Stimulated activated CD4-positive, alpha-beta T cell treated with anti-CD3 and anti-CD28 coated beads, Interleukin-1b, Interleukin-23, amount 100 ng/mL, for 48 hours (primary cell): ENCODE measurements at regions not wholly inside any gene's neighbourhood (a gene's known extent, or its start where the extent isn't known, plus 50 kb on each side); places are given as distances from the start of the nearest gene placed in this dataset.
"Not testable (repeated sequence)": the region's sequence is repeated elsewhere in the genome, so short reads cannot be mapped to it uniquely, and the experiment has no call there.

ENCODE experiments used
- DNase-seq: peaks from one replicate; pipeline ENCODE4 v3.0.0-alpha.2; 2020

DNA sequence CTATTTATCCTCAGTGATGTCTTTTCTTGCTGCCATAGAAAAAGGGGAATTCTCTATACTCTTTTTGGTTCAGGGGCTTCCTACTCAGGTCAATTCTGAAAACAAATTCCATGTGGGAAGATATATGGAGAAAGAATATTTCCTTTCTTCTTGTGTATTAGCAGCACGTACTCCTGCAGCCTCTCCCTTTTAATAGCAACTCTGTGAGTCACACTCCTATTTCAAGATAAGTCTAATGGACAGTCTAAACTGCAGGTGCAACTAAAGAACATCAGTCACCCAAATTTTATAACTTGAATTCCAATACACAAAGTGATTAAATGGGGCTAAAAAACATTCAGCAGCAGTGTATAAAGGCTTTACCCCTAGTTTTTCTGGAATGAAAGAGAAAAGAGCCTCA is 942.2 kb downstream of the CNTNAP5 start:
- no peak for DNase-seq

DNA sequence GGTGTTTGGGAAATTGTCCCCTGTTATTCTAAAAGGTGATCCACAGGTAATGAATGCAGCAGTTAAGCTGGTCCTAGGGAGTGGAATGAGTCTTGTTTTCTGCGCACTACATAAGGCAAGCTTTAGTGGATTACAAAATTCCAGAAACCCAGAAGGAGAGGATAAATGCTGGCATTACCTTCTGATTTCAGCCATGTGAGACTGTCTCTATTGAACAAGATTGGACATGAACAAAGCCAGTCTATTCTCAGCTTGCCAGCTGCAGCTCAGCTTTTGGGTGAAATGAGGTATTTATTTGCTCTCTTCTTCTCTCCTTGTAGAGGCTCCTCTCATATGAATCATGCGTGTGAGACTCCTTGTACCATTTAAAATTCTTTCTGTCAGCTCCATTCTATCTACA is 944.9 kb downstream of the CNTNAP5 start:
- no peak for DNase-seq

DNA sequence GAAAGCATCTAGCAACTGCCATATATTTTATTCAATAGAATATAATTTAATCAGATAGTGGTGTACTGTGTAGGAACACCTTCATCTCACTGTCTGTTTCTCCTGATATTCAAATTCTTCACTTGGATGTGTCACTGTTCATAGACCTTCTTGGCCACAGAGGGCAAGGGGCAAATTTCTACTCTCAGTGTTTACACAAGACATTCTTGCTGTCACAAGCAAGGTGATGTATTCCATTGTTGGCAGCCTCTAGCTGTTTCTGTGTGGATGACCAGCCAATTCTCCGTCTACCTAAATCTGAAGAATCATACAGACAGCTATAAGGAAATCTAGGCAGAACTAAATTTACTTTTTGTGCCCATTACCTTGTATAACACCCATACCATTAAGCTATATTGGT is 948.3 kb downstream of the CNTNAP5 start:
- DNase-seq, result no peak

DNA sequence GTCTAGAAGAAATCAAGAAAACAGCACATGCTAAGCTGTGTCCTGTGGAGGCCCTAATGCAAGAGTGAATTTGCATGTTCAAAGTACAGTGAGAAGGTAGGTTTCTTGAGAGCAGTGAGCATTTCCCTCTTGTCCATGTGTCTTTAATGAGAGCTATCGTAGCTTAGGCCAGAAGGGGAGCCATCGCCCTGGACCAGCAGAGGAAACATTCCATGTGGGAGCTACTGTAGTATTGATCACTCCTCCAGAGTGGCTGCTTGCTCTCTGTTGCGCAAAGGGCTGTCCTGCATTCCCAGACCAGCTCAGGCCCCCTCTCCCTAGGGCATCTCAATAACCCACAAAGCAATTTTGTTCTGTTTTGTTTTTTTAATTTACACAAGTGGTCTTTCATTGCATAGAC is 950.1 kb downstream of the CNTNAP5 start:
- DNase-seq, result no peak

DNA sequence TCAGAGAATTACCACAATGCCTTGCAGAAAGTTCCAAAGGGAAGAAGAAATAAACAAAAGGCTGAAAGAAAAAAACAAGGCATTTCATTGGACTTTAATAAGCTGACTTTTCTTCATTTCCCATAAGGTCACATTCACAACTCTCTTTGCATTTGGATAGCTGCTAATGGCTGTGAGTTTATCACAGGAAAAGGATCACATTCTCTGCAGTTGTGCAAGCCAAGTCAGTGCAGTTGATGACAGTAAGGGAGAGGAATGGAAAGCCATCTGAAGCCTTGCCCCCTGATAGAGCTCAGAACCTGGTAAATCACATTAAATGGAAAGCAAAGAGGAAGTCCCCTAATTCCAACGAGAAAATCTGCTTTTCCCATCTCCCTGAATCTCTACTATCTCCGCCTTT is 950.6 kb downstream of the CNTNAP5 start:
- no peak for DNase-seq

DNA sequence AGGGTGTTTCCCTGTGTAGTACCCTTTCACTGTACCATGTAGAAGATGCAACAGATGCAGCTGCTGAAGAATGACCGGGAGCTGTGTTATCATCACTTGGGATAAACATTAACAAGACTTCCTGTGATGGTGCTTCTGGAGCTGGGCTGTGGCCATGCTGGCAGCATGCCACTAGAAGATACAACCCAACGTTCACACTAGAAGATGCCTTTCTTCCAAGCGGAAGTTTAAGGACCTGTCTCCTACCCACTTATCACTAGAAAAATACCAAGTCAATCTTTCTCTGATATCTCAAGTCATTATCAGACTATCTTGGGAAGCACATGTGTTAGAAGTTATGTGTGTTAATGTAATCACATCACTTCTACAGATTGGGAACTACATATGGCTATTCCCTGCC is 953.5 kb downstream of the CNTNAP5 start:
- no peak for DNase-seq

DNA sequence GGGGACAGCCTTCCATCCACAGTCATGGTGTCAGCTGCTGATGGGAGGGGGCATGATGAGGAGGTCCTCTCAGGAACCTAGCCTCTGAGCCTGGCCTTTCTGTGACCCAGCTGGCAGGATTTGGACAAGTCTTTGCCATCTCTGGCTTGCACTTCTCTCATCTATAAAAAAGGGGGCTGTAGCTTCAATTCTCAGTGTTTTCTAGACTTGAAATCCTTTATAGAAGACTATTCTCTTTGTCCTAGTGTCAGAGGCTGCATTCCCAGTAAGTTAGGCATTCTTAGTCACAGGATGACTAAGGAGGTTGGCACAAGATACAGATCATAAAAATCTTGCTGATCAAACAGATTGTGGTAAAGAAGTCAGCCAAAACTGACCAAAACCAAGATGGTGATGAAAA is 958.5 kb downstream of the CNTNAP5 start:
- DNase-seq, result no peak

DNA sequence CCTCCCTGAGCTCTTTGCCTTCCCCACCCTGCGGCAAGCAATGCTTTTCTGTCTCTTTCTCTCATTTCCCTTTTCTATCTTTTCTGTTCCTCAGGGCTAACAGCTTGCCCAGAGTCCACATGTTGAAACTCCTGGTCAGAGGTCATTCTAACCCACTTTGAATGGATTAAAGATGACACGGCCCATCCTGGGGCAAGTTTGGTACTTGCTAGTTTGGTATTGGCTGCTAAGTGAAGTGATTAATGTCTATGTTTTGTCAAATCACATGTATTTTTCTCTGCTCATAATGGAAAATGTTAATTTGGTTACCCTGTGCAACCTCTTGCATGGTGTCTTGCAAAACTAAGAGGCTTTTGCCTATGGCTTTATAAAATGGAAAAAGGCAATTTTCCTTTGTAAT is 960.2 kb downstream of the CNTNAP5 start:
- DNase-seq, result no peak

DNA sequence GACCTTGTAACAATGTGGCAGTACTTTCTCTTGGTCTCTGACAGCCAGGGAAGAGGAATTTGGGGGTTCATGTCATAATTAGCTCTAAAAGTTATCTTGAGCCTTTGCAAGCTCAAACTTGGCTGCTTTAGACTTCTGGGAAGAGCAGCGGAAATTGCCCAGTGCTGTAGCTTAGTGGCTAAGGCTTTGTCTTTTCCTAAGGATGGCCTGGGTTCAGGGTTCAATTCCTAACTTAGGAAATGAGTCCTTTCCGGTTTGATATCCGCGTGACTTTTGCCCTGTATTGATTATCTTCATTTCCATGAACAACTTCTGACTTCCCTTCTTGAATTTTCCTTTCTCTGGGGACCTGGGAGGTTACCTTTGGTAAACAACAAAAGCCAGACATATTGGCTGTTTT is 961.0 kb downstream of the CNTNAP5 start:
- DNase-seq, result no peak

DNA sequence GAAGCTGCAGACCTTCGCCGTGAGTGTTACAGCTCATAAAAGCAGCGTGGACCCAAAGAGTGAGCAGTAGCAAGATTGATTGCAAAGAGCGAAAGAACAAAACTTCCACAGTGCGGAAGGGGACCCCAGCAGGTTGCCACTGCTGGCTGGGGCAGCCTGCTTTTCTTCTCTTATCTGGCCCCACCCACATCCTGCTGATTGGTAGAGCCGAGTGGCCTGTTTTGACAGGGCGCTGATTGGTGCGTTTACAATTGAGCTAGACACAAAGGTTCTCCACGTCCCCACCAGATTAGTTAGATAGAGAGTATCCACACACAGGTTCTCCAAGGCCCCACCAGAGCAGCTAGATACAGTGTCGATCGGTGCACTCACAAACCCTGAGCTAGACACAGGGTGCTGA is 961.8 kb downstream of the CNTNAP5 start:
- not testable (repeated sequence) for DNase-seq

DNA sequence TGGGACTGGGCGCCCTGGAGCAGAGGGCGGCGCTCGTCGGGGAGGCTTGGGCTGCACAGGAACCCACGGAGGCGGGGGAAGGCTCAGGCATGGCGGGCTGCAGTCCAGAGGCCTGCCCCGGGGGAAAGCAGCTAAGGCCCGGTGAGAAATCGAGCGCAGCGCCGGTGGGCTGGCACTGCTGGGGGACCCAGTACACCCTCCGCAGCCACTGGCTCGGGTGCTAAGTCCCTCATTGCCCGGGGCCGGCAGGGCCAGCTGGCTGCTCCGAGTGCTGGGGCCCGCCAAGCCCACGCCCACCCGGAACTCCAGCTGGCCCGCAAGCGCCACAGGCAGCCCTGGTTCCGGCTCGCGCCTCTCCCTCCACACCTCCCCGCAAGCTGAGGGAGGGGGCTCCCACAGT is 962.3 kb downstream of the CNTNAP5 start:
- not testable (repeated sequence) for DNase-seq

DNA sequence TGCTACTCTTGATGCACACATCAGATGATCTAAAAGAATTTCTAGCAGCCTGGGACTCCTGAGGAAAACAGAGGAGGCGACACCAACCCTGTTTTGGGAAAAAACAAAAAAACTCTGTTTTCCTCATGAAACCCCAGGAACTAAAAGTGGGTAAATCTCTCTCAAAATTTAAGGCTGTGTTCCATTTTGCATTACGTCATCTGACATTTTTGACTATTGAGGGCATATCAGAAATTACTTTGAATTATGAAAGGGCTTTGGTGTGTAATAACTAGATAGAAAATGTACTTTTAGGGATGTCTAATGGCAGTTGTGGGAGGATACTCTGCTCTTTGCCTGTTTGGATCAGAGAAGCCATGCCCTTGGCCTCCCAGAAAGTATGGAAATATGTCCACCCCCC is 963.0 kb downstream of the CNTNAP5 start:
- DNase-seq, result no peak

DNA sequence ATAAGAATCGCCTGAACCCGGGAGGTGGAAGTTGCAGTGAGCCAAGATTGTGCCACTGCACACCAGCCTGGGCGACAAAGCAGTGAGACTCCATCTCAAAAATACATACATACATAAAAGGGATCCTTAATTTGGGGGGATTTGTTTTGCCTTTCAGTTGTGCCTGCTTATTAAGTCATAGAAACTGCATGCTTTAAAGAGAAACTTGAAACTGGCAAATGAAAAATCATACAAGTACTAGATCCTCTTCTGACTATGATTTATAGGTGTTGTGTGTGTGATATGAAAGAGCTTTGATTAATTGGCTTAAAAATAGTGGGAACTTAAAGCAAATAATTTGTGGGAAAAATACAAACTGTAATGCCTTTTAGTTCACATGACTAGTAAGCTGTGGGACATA is 963.7 kb downstream of the CNTNAP5 start:
- DNase-seq, result no peak

DNA sequence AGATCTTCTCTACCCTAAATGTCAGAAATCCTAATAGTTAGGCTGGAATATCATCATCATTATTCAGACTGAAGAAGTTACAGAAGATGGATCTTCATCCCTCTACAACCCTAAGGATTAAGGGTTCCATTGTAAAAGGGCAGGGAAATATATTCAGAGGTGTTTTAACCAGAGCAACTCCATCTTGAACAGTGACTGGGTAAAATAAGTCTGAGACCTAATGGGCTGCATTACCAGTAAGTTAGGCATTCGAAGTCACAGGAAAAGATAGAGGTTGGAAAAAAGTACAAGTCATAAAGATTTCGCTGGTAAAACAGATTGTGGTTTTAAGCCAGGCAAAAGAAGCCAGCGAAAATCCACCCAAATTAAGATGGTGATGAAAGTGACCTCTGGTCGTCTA is 968.7 kb downstream of the CNTNAP5 start:
- DNase-seq, result no peak

DNA sequence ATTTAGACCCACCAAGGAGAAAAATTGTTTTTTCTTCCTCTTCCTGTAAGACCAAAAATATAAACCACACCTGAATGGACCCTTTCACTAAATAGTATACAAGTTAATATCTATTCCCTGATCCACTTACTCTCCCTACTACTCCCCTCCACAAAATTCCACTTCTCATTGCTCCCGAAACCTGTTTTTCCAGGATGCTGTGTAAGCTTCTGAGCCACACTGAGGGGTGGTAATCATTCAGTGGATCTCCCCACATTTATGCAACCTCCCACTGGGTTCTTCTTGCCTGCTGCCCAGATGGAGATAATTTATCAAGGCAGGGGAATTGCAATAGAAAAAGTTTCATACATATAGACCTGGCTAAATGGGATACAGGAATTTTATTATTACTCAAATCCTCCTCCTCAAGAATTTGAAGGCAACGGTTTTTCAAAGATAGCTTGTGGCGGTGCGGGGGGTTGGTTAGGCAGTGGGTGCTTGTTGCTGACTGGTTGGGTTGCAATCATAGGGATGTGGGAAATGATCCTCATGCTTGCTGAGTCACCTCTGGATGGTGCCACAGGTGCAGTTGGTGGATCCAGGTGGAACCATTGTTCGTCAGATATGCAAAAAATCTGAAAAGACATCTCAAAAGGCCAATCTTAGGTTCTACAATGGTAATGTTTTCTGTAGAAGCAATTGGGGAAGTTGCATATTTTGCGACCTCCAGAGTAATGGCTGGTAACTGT is 970.3 kb downstream of the CNTNAP5 start:
- DNase-seq, result no peak

DNA sequence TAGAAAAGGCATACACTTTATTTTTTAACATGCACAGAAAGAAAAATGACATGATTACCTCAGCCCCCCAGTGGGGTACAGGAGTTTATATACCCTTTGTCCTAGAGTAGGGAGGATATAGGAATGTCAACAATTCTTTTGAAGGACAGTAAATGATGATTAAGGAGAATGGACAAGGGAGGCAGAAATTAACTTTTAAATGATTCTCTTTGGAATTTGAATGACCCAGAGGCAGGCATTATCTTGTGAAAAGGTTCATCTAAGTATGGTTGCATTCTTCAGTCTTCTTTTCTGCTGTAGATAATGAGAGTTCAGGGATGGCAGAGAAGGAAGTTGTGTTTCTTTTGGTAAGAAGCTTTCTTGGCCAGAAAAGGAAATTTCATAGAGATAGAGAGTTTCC is 971.3 kb downstream of the CNTNAP5 start:
- no peak for DNase-seq

DNA sequence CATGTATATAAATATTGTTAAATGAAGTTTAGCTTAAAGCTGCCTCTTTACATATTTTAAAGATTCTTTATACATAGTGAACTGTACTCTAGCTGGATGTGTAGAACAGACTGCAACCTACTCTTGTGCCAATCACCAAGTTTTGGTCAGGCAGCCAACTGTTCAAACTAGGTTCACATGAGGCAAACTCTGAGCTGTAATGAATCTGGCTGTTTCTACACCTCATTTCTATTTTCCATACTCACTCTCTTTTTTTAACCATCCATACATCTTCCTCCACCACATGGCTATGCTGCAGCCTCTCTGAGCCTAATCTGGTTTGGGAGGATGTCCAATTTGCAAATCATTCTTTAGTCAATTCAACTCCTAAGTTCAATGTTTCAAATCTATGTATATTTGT is 974.8 kb downstream of the CNTNAP5 start:
- DNase-seq, result no peak

DNA sequence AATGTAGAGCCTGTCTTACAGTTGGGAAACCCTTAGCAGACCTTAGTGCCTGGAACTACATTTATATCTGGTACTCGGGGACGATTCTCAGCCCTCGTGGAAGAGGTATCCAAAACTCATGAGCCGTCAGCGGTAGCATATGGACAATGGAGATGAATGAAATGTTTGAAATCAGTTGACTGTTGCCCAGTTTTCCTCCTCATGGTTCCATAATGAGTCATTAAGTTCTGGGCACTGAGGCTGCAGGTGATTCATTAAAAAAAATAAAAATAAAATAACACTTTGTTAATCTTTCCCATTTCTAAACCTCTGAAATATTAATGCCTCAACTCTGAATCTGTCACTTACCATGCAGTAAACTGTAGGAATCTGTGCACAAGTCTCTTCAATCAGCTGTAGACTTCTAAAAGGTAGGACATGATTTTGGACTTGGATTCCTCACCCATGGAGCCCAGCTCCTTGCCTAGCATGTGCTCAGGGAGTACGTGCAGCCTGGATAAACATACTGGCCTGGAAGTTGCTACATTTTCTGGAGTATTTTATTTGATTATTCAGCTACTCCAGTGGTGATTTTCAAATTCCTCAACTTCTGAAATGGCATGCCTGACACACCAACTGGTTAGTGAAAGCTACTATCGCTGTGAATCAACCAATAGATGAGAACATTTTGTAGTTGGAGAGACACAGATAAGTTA is 979.2 kb downstream of the CNTNAP5 start:
- no peak for DNase-seq

DNA sequence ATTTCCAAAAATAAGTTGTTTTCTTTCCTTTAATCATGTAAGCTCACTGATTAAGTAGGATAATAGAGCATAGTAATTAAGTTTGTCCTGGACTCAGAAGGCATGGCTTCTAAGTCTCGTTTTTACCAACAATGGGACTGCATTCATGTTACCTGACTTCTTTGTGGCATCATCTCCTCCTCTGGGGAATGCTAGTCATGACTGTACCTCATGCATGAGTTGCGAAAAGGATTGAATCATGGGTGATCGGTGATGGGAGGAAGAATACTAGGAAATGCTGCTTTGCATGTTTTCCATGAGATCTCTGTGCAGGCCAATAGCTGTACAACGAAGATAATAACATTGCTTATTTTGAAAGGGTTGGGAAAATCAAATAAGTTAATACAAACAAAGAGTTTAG is 981.6 kb downstream of the CNTNAP5 start:
- DNase-seq, result no peak

DNA sequence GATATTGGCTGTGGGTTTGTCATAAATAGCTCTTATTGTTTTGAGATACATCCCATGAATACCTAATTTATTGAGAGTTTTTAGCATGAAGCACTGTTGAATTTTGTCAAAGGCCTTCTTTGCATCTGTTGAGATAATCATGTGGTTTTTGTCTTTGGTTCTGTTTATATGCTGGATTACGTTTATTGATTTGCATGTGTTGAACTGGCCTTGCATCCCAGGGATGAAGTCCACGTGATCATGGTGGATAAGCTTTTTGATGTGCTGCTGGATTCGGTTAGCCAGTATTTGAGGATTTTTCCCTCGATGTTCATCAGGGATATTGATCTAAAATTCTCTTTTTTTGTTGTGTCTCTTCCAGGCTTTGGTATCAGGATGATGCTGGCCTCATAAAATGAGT is 1003.6 kb downstream of the CNTNAP5 start:
- not testable (repeated sequence) for DNase-seq

DNA sequence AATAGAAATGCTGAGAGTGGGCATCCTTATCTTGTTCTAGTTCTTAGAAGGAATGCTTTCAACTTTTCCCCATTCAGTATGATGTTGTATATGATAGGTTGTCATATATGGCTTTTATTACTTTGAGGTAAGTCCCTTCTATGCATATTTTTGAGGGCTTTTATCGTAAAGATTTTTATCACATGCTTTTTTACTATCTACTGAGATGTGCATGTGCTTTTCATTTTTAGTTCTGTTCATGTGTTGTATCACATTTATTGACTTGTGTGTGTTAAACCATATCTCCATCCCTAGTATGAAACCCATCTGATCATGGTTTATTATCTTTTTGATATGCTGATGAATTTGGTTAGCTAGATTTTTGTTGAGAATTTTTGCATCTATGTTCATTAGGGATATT is 1008.8 kb downstream of the CNTNAP5 start:
- no peak for DNase-seq

DNA sequence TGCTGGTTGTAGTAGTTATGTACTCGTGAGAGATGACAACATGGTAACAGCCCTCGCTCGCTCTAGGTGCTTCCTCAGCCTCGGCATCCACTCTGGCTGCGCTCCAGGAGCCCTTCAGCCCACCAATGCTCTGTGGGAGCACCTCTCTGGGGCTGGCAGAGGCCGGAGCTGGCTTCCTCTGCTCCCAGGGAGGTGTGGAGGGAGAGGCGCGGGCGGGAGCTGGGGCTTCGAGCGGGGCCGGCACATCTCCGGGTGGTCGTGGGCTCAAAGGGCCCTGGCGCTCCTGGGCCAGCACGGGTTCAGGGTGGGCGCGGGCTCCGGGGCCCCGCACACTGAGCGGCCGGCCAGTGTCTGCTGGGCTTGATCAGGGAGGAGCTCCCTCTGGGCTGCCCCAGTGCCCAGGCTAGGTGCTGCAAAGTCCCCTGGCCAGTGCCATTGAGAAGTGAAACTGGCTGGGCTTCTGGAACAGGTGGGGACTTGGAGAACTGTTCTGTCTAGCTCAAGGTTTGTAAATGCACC is 1012.1 kb downstream of the CNTNAP5 start:
- DNase-seq, result no peak

DNA sequence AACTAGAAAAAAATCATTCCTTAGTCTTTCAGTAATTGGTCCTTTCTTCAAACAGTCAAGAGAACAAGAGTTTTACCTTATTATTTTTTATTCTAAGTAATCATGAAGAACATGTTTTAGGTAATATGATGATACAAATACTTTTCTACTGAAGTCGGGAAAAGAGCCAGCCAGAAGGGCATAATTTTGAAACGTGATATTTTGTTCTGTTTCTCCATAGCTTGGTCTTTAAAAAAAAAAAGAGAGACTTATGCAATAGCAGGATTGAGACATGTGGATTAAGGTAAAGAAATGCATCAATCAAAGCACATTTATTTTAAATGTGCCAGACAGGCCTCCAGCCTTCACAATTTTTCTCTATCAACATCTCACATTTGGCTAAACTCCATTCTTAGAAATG is 1016.8 kb downstream of the CNTNAP5 start:
- DNase-seq, result no peak

DNA sequence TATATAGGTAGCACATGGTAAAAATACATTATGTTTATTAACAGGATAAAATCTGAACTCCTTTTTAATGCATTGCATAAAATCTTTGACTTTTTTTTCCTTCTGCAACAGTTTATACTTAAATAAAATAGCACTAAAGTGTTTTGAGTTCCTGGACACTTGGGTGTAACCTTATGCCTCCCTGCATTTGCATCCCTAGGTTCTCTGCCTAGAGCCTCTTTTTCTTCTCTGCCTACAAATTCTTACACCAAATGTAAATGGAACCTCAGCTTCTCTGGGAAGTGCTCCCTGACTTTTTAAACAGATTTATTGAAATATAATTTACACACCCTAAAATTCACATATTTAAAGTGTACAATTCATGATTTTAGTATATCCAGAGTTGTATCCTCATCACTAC is 1017.6 kb downstream of the CNTNAP5 start:
- no peak for DNase-seq
